Endothelial cell of umbilical vein (primary cell): ENCODE measurements at regions not wholly inside any gene's neighbourhood (a gene's known extent, or its start where the extent isn't known, plus 50 kb on each side); places are given as distances from the start of the nearest gene placed in this dataset.

ENCODE experiments used
- CTCF ChIP-seq, 2 donors: IDR thresholded peaks; 1 replicate in 1 of 2; 2 replicates in 1 of 2; pipeline ENCODE4 v1.5.1; 2011; ENCODE audit warnings: low read length in 2 of 2, mild to moderate bottlenecking in 2 of 2, moderate library complexity in 2 of 2, control low read depth in 1 of 2, inconsistent platforms in 1 of 2, low read depth in 1 of 2; ENCODE audit not compliant: insufficient read depth in 1 of 2; ENCODE audit errors: extremely low read depth in 1 of 2
- EZH2 ChIP-seq: IDR thresholded peaks from 2 replicates; pipeline ENCODE4 v1.6.1; 2012; ENCODE audit warnings: borderline replicate concordance, low read depth, mild to moderate bottlenecking, moderate library complexity, low read length, inconsistent platforms; ENCODE audit not compliant: severe bottlenecking
- GATA2 ChIP-seq: IDR thresholded peaks from 2 replicates; pipeline ENCODE4 v1.7.0; 2011; ENCODE audit warnings: low read depth, mild to moderate bottlenecking, moderate library complexity, mixed read lengths, low read length; ENCODE audit not compliant: insufficient read length, insufficient read depth
- JUN ChIP-seq: IDR thresholded peaks from 2 replicates; pipeline ENCODE4 v1.6.1; 2011; ENCODE audit warnings: borderline replicate concordance, low read depth; ENCODE audit not compliant: insufficient read length, insufficient read depth
- MYC ChIP-seq: IDR thresholded peaks from one replicate; pipeline ENCODE4 v1.6.1; 2011; ENCODE audit warnings: mild to moderate bottlenecking, low read depth, low read length
- POLR2A ChIP-seq: IDR thresholded peaks from 2 replicates; pipeline ENCODE4 v1.6.1; 2012; ENCODE audit warnings: low read depth, mild to moderate bottlenecking, control low read depth, low read length
- POLR2AphosphoS5 ChIP-seq: IDR thresholded peaks from 2 replicates; pipeline ENCODE4 v1.6.1; 2012; ENCODE audit warnings: low read depth, mild to moderate bottlenecking, control low read depth, low read length, moderate library complexity; ENCODE audit not compliant: insufficient read depth

GRCh38 chr4:30979402-30979801, 259.2 kb downstream of the PCDH7 start:
- no peak for TF ChIP-seq GATA2
- no peak for TF ChIP-seq MYC
- TF ChIP-seq CTCF (IDR thresholded peaks at IDR 0.05; ENCODE audit: extremely low read depth in 1 of 2, insufficient read depth in 1 of 2, low read depth in 1 of 2, low read length in 2 of 2): no peak
- no peak for TF ChIP-seq POLR2A
- TF ChIP-seq EZH2: no peak
- TF ChIP-seq JUN: no peak
- no peak for TF ChIP-seq POLR2AphosphoS5
